ENCODE measurements at regions not wholly inside any gene's neighbourhood (a gene's known extent, or its start where the extent isn't known, plus 50 kb on each side); places are given as distances from the start of the nearest gene placed in this dataset.

DNA sequence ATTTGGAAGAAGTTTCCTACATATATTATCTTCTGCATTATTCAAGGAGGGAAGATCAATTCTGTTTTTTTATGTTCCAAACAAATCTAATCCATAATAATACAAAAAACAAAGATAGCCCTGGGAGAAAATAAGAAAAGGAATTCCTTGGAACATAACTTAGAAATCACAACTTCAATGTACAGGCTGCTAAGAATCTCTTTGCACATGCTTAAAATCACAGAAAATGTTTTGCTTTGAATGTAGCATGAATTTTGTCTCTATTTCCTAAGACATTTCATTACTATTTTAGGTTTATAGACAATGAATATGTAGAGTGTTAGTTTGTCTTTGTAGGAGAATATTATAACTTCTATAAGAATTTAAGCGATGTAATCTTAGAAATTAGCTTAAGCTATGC is 700.1 kb downstream of the RNF144B start:
- H3K9me3 ChIP-seq (replicated peaks; ENCODE audit: control insufficient read depth, insufficient read depth, low read length) = no peaks in the 10 kb centered on the region
- no peak for FAIRE-seq
- intact Hi-C loops (cut with micrococcal nuclease) = no loop called here

GRCh38 chr6:19087897-19088296 is 700.7 kb downstream of the RNF144B start:
- no peak overlapping the region for H2AFZ ChIP-seq (ENCODE audit: low read depth, low read length)
- H3K9ac ChIP-seq (replicated peaks; ENCODE audit: extremely low read depth, insufficient read depth, low read length) = no peak overlapping the region
- no peaks in the 10 kb centered on the region for H3K27me3 ChIP-seq (ENCODE audit: control insufficient read depth in 2 of 2, insufficient read depth in 2 of 2, low read length in 2 of 2)
- H3K9me1 ChIP-seq (replicated peaks; ENCODE audit: control insufficient read depth, extremely low read depth, insufficient read depth, low read length) = no peaks in the 10 kb centered on the region
- no peak overlapping the region for H3K27ac ChIP-seq (ENCODE audit: insufficient read depth, low read depth, low read length)
- no TSS peak for BruUV-seq (replicated peaks)
- ChIA-PET POLR2A (no interaction called here), CTCF (no interaction called here)
- intact Hi-C loops (cut with micrococcal nuclease) (no loop called here), dilution Hi-C loops (cut with MboI; ENCODE audit: extremely low pct_ligation_motif_present, low sequenced_read_pairs) (no loop called here)
- H3K4me2 ChIP-seq (ENCODE audit: insufficient read depth, low read length) = no peak overlapping the region
- TF ChIP-seq EZH2 (IDR thresholded peaks at IDR 0.05; ENCODE audit: borderline replicate concordance, low read depth, low read length, severe bottlenecking) (no peak), MYC (IDR thresholded peaks at IDR 0.05; ENCODE audit: low read depth, low read length) (no peak), POLR2AphosphoS5 (IDR thresholded peaks at IDR 0.05; ENCODE audit: insufficient read depth, low read depth, low read length) (no peak), POLR2A (IDR thresholded peaks at IDR 0.05; ENCODE audit: low read depth, low read length) (no peak), GATA2 (IDR thresholded peaks at IDR 0.05; ENCODE audit: insufficient read depth, insufficient read length, low read depth, low read length) (no peak), JUN (IDR thresholded peaks at IDR 0.05; ENCODE audit: borderline replicate concordance, insufficient read depth, insufficient read length, low read depth) (no peak), FOS (IDR thresholded peaks at IDR 0.05; ENCODE audit: borderline replicate concordance, insufficient read depth, low read length) (no peak)
- TF ChIP-seq, protein P1, sequence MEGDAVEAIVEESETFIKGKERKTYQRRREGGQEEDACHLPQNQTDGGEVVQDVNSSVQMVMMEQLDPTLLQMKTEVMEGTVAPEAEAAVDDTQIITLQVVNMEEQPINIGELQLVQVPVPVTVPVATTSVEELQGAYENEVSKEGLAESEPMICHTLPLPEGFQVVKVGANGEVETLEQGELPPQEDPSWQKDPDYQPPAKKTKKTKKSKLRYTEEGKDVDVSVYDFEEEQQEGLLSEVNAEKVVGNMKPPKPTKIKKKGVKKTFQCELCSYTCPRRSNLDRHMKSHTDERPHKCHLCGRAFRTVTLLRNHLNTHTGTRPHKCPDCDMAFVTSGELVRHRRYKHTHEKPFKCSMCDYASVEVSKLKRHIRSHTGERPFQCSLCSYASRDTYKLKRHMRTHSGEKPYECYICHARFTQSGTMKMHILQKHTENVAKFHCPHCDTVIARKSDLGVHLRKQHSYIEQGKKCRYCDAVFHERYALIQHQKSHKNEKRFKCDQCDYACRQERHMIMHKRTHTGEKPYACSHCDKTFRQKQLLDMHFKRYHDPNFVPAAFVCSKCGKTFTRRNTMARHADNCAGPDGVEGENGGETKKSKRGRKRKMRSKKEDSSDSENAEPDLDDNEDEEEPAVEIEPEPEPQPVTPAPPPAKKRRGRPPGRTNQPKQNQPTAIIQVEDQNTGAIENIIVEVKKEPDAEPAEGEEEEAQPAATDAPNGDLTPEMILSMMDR (IDR thresholded peaks at IDR 0.05; ENCODE audit: extremely low read depth in 1 of 2, insufficient read depth in 1 of 2, low read depth in 1 of 2, low read length in 2 of 2) = no peak
- TF ChIP-seq, protein P2, sequence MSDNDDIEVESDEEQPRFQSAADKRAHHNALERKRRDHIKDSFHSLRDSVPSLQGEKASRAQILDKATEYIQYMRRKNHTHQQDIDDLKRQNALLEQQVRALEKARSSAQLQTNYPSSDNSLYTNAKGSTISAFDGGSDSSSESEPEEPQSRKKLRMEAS (IDR thresholded peaks at IDR 0.05; ENCODE audit: insufficient read depth, insufficient read length) = no peak
- FAIRE-seq = no peak
- no peaks in the 10 kb centered on the region for H3K9me3 ChIP-seq (replicated peaks; ENCODE audit: control insufficient read depth, insufficient read depth, low read length)
- DNase-seq (ENCODE audit: low read depth, low spot score) = no peak
- no peaks in the 10 kb centered on the region for H3K36me3 ChIP-seq (ENCODE audit: control insufficient read depth in 2 of 2, extremely low read depth in 1 of 2, insufficient read depth in 2 of 2, low read length in 2 of 2)
- H4K20me1 ChIP-seq (replicated peaks; ENCODE audit: control insufficient read depth, extremely low read depth, insufficient read depth, low read length) = no peaks in the 10 kb centered on the region
- H3K4me1 ChIP-seq (ENCODE audit: control insufficient read depth, extremely low read depth, insufficient read depth, low read length) = no peaks in the 10 kb centered on the region
- H3K79me2 ChIP-seq (ENCODE audit: control insufficient read depth, insufficient read depth, low read length) = no peaks in the 10 kb centered on the region
- no peak overlapping the region for H3K4me3 ChIP-seq (replicated peaks in 1 of 3; ENCODE audit: insufficient read depth in 1 of 3, low read depth in 1 of 3, low read length in 3 of 3)

More for the DNA sequence above, 700.1 kb downstream of the RNF144B start:
- dilution Hi-C loops (cut with MboI; ENCODE audit: extremely low pct_ligation_motif_present, low sequenced_read_pairs) = no loop called here
- no peaks in the 10 kb centered on the region for H3K79me2 ChIP-seq (ENCODE audit: control insufficient read depth, insufficient read depth, low read length)
- no peaks in the 10 kb centered on the region for H3K36me3 ChIP-seq (ENCODE audit: control insufficient read depth in 2 of 2, extremely low read depth in 1 of 2, insufficient read depth in 2 of 2, low read length in 2 of 2)
- DNase-seq (ENCODE audit: low read depth, low spot score) = no peak
- BruUV-seq (replicated peaks) = no TSS peak
- no peaks in the 10 kb centered on the region for H3K9me1 ChIP-seq (replicated peaks; ENCODE audit: control insufficient read depth, extremely low read depth, insufficient read depth, low read length)
- CTCF ChIA-PET = no interaction called here
- TF ChIP-seq JUN (IDR thresholded peaks at IDR 0.05; ENCODE audit: borderline replicate concordance, insufficient read depth, insufficient read length, low read depth) (no peak), POLR2A (IDR thresholded peaks at IDR 0.05; ENCODE audit: low read depth, low read length) (no peak), MYC (IDR thresholded peaks at IDR 0.05; ENCODE audit: low read depth, low read length) (no peak)
- H3K4me3 ChIP-seq (replicated peaks in 1 of 3; ENCODE audit: insufficient read depth in 1 of 3, low read depth in 1 of 3, low read length in 3 of 3) = no peak overlapping the region
- H3K4me1 ChIP-seq (ENCODE audit: control insufficient read depth, extremely low read depth, insufficient read depth, low read length) = no peaks in the 10 kb centered on the region
- no peak overlapping the region for H3K27ac ChIP-seq (ENCODE audit: insufficient read depth, low read depth, low read length)
- no peak overlapping the region for H3K9ac ChIP-seq (replicated peaks; ENCODE audit: extremely low read depth, insufficient read depth, low read length)
- H3K27me3 ChIP-seq (ENCODE audit: control insufficient read depth in 2 of 2, insufficient read depth in 2 of 2, low read length in 2 of 2) = no peaks in the 10 kb centered on the region
- no peaks in the 10 kb centered on the region for H4K20me1 ChIP-seq (replicated peaks; ENCODE audit: control insufficient read depth, extremely low read depth, insufficient read depth, low read length)
- H3K4me2 ChIP-seq (ENCODE audit: insufficient read depth, low read length) = no peak overlapping the region
- POLR2A ChIA-PET = no interaction called here
- H2AFZ ChIP-seq (ENCODE audit: low read depth, low read length) = no peak overlapping the region

All from endothelial cell of umbilical vein (primary cell).